Vagina (tissue), 2 donors: ENCODE measurements at regions not wholly inside any gene's neighbourhood (a gene's known extent, or its start where the extent isn't known, plus 50 kb on each side); places are given as distances from the start of the nearest gene placed in this dataset.

Experiments
- CTCF ChIP-seq, 3 experiments: fragments of 450-650 bp in 2 of 3; fragments of 200-600 bp in 1 of 3; sonication (generic) in 1 of 3; IDR thresholded peaks; one replicate each; pipeline ENCODE4 v1.5.1; 2017 to 2019; ENCODE audit warnings: antibody characterized with exemption in 3 of 3, mild to moderate bottlenecking in 2 of 3, moderate library complexity in 2 of 3
- POLR2A ChIP-seq, 2 donors: fragments of 450-650 bp; IDR thresholded peaks; one replicate each; pipeline ENCODE4 v1.6.1; 2017; ENCODE audit warnings: antibody characterized with exemption in 2 of 2, mild to moderate bottlenecking in 2 of 2, moderate library complexity in 2 of 2

GRCh38 chr7:84729284-84729683 lies 457.6 kb downstream of the SEMA3D start:
- TF ChIP-seq POLR2A (IDR thresholded peaks at IDR 0.05): no peak
- no peak for TF ChIP-seq CTCF (IDR thresholded peaks at IDR 0.05)
